SK-N-SH (cell line): ENCODE measurements at regions not wholly inside any gene's neighbourhood (a gene's known extent, or its start where the extent isn't known, plus 50 kb on each side); places are given as distances from the start of the nearest gene placed in this dataset.

Experiments
- CTCF ChIA-PET: fragments of 300-600, 350-600 bp; formaldehyde crosslinking; extraction: SDS; loops from one replicate; lab custom pipeline; 2021; lab: Yijun Ruan, JAX
- POLR2A ChIA-PET: fragments of 350-600 bp; sonication (Branson Sonifier 250); formaldehyde crosslinking; extraction: SDS; loops from one replicate; lab custom pipeline; 2020; ENCODE audit warnings: antibody characterized with exemption, inconsistent platforms; lab: Yijun Ruan, JAX
- DNase-seq: peaks from one replicate; pipeline ENCODE4 v3.0.0; 2012
- H2AFZ ChIP-seq: fragments of 200-600 bp; sonication (generic); 2 replicates; pipeline ENCODE4 v1.8.1; 2016; ENCODE audit warnings: antibody characterized with exemption, mild to moderate bottlenecking, low read depth
- H3F3A ChIP-seq: fragments of 200-600 bp; sonication (generic); replicated peaks from 2 replicates; pipeline ENCODE3; 2016; ENCODE audit warnings: antibody characterized with exemption, mild to moderate bottlenecking; ENCODE audit not compliant: insufficient read depth
- H3K27ac ChIP-seq, 2 experiments: fragments of 200-500 bp in 1 of 2; fragments of 200-600 bp in 1 of 2; sonication (Bioruptor generic) in 1 of 2; sonication (generic), shearing (Covaris generic) in 1 of 2; 2 replicates each; pipeline versions ENCODE4 v1.5.1 to v1.6.1; 2014 to 2016; ENCODE audit warnings: low read depth in 2 of 2, inconsistent platforms in 1 of 2, low read length in 1 of 2, mild to moderate bottlenecking in 1 of 2, mixed read lengths in 1 of 2
- H3K27me3 ChIP-seq: fragments of 200-600 bp; sonication (generic), shearing (Covaris generic); 2 replicates; pipeline ENCODE4 v1.6.1; 2016; ENCODE audit warnings: mixed run types; ENCODE audit not compliant: insufficient read depth
- H3K36me3 ChIP-seq, 2 experiments: fragments of 200-500 bp in 1 of 2; fragments of 200-600 bp in 1 of 2; sonication (Bioruptor generic) in 1 of 2; sonication (generic) in 1 of 2; replicated peaks in 1 of 2; 2 replicates each; pipeline versions ENCODE3 to v1.5.1; 2014 to 2016; ENCODE audit warnings: low read length in 1 of 2, mild to moderate bottlenecking in 1 of 2; ENCODE audit not compliant: insufficient read depth in 2 of 2, control insufficient read depth in 1 of 2
- H3K4me1 ChIP-seq, 2 experiments: fragments of 200-500 bp in 1 of 2; fragments of 200-600 bp in 1 of 2; sonication (Bioruptor generic) in 1 of 2; sonication (generic), shearing (Covaris generic) in 1 of 2; 2 replicates each; pipeline versions ENCODE4 v1.5.1 to v1.6.1; 2014 to 2016; ENCODE audit warnings: low read depth in 1 of 2, low read length in 1 of 2, mixed run types in 1 of 2; ENCODE audit not compliant: insufficient read depth in 2 of 2, control insufficient read depth in 1 of 2
- H3K4me2 ChIP-seq: fragments of 200-600 bp; sonication (generic), shearing (Covaris generic); 2 replicates; pipeline ENCODE4 v1.6.1; 2017; ENCODE audit warnings: mixed run types
- H3K4me3 ChIP-seq, 2 experiments: fragments of 200-500 bp in 1 of 2; fragments of 200-600 bp in 1 of 2; sonication (Bioruptor generic) in 1 of 2; sonication (generic), shearing (Covaris generic) in 1 of 2; 2 replicates each; pipeline versions ENCODE4 v1.5.1 to v1.8.1; 2014 to 2016; ENCODE audit warnings: low read depth in 2 of 2, inconsistent platforms in 1 of 2, low read length in 1 of 2, mild to moderate bottlenecking in 1 of 2, mixed read lengths in 1 of 2, moderate library complexity in 1 of 2
- H3K79me2 ChIP-seq: fragments of 200-600 bp; sonication (generic); 2 replicates; pipeline ENCODE4 v1.8.1; 2017; ENCODE audit warnings: mild to moderate bottlenecking; ENCODE audit not compliant: insufficient read depth
- H3K9ac ChIP-seq: fragments of 200-600 bp; sonication (generic); 2 replicates; pipeline ENCODE4 v1.6.1; 2017; ENCODE audit warnings: mixed run types
- H3K9me2 ChIP-seq: fragments of 200-600 bp; sonication (generic); 2 replicates; pipeline ENCODE4 v1.6.1; 2017; ENCODE audit warnings: mixed run types
- H3K9me3 ChIP-seq: fragments of 200-600 bp; sonication (generic); 2 replicates; pipeline ENCODE4 v1.6.1; 2017; ENCODE audit warnings: mixed run types, mild to moderate bottlenecking, moderate library complexity
- H4K20me1 ChIP-seq: fragments of 200-600 bp; sonication (generic); 2 replicates; pipeline ENCODE4 v1.6.1; 2017; ENCODE audit warnings: mild to moderate bottlenecking, mixed run types; ENCODE audit not compliant: insufficient read depth
- CHD2 ChIP-seq: fragments of 150-350 bp; IDR thresholded peaks from 2 replicates; pipeline ENCODE4 v1.6.1; 2018; ENCODE audit warnings: low read length; ENCODE audit not compliant: partially characterized antibody
- CTCF ChIP-seq: fragments of 200-600 bp; sonication (generic); IDR thresholded peaks from 2 replicates; pipeline ENCODE4 v1.6.1; 2017; ENCODE audit warnings: antibody characterized with exemption, mild to moderate bottlenecking, moderate library complexity
- EP300 ChIP-seq, 2 experiments: IDR thresholded peaks; 2 replicates each; pipeline versions ENCODE4 v1.4.0 to v1.6.1; 2012; ENCODE audit warnings: borderline replicate concordance in 1 of 2, low read depth in 1 of 2, low read length in 1 of 2
- EZH2phosphoT487 ChIP-seq: fragments of 200-600 bp; sonication (generic); IDR thresholded peaks from 2 replicates; pipeline ENCODE4 v1.6.1; 2017; ENCODE audit warnings: low read depth, mixed run types, mild to moderate bottlenecking, antibody characterized with exemption, moderate library complexity, borderline replicate concordance
- FOXM1 ChIP-seq: IDR thresholded peaks from 2 replicates; pipeline ENCODE4 v1.4.0; 2012; ENCODE audit warnings: low read depth, mild to moderate bottlenecking
- GATA2 ChIP-seq: sonication (generic); formaldehyde crosslinking; IDR thresholded peaks from 2 replicates; pipeline ENCODE4 v1.5.0; 2020; ENCODE audit warnings: mild to moderate bottlenecking, missing genetic modification reagents
- IRF3 ChIP-seq: fragments of 150-350 bp; IDR thresholded peaks from 2 replicates; pipeline ENCODE4 v1.6.1; 2016; ENCODE audit warnings: mild to moderate bottlenecking, low read depth, low read length
- NRF1 ChIP-seq: IDR thresholded peaks from 2 replicates; pipeline ENCODE4 v1.6.1; 2012; ENCODE audit warnings: low read depth, mild to moderate bottlenecking, low read length
- POLR2AphosphoS5 ChIP-seq: IDR thresholded peaks from 2 replicates; pipeline ENCODE4 v1.6.1; 2012; ENCODE audit warnings: low read depth, low read length
- RAD21 ChIP-seq: IDR thresholded peaks from 2 replicates; pipeline ENCODE4 v1.6.1; 2012; ENCODE audit warnings: mild to moderate bottlenecking, low read length
- REST ChIP-seq: IDR thresholded peaks from 2 replicates; pipeline ENCODE4 v1.6.1; 2012; ENCODE audit warnings: mild to moderate bottlenecking, low read depth, low read length, moderate library complexity
- RFX5 ChIP-seq: IDR thresholded peaks from 2 replicates; pipeline ENCODE4 v1.6.1; 2012; ENCODE audit warnings: mild to moderate bottlenecking, improper control_type of control experiment, low read length
- USF2 ChIP-seq: fragments of 150-350 bp; IDR thresholded peaks from 2 replicates; pipeline ENCODE4 v1.6.1; 2017; ENCODE audit warnings: antibody characterized with exemption, low read length, low read depth, borderline replicate concordance
- YY1 ChIP-seq: IDR thresholded peaks from 2 replicates; pipeline ENCODE4 v1.4.0; 2012; ENCODE audit warnings: low read depth, mild to moderate bottlenecking
- WGBS: methylation state at CpG from one replicate; pipeline ENCODE4 v1.1.6; 2017; ENCODE audit warnings: low lambda C conversion rate; 5-methylcytosine and 5-hydroxymethylcytosine counted together

GRCh38 chr21:17146426-17146825 lies 366.4 kb upstream of the CXADR start:
- CTCF ChIA-PET = interaction anchor here (0.7 to 0.8 kb wide), 2 partner anchors 15 to 76 kb away, joined by 3 to 4 read pairs; no protein-coding TSS in a partner anchor

GRCh38 chr21:17159697-17160096 lies 353.1 kb upstream of the CXADR start:
- Histone ChIP-seq H3K9me2 (0 out of 2 replicates have a peak, but pooled peaks cover 2% of the 10 kb centered on the region), H3K4me3 (no peak overlapping the region), H2AFZ (no peak overlapping the region), H3K36me3 (no peaks in the 10 kb centered on the region), H3K4me1 (no peaks in the 10 kb centered on the region), H4K20me1 (no peaks in the 10 kb centered on the region), H3K9me3 (no peaks in the 10 kb centered on the region), H3F3A (no peaks in the 10 kb centered on the region), H3K27ac (no peak overlapping the region), H3K27me3 (no peaks in the 10 kb centered on the region), H3K79me2 (no peaks in the 10 kb centered on the region), H3K4me2 (no peak overlapping the region), H3K9ac (no peak overlapping the region)
- no peak for DNase-seq
- WGBS = 26% methylated on average over 2 of the region's 2 CpGs
- POLR2A ChIA-PET = no interaction called here
- CTCF ChIA-PET = no interaction called here
- TF ChIP-seq USF2 (no peak), CHD2 (no peak), EZH2phosphoT487 (no peak), POLR2AphosphoS5 (no peak), YY1 (no peak), GATA2 (CRISPR knock-in tag) (no peak), NRF1 (no peak), RFX5 (no peak)

More at GRCh38 chr21:17146426-17146825, 366.4 kb upstream of the CXADR start:
- H3K9me3 ChIP-seq = peaks cover 5% of the 10 kb centered on the region; the same call in 1 of the 2 replicates
- H3K36me3 ChIP-seq = no peaks in the 10 kb centered on the region
- H3K9ac ChIP-seq = no peak overlapping the region
- POLR2A ChIA-PET = no interaction called here
- H4K20me1 ChIP-seq = no peaks in the 10 kb centered on the region
- H3K4me2 ChIP-seq = no peak overlapping the region
- H3K4me3 ChIP-seq = no peak overlapping the region
- TF ChIP-seq RAD21 (peak; percentile 50), EP300 (IDR thresholded peaks at IDR 0.05; ENCODE audit: borderline replicate concordance in 1 of 2, low read depth in 1 of 2, low read length in 1 of 2) (no peak)
- H3K27me3 ChIP-seq = no peaks in the 10 kb centered on the region
- H2AFZ ChIP-seq = no peak overlapping the region
- no peaks in the 10 kb centered on the region for H3K4me1 ChIP-seq
- no peaks in the 10 kb centered on the region; the same call in 1 of the 2 replicates for H3K9me2 ChIP-seq
- DNase-seq = no peak
- 55% methylated on average over 5 of the region's 5 CpGs for WGBS
- no peaks in the 10 kb centered on the region for H3F3A ChIP-seq
- no peak overlapping the region for H3K27ac ChIP-seq
- H3K79me2 ChIP-seq = no peaks in the 10 kb centered on the region

GRCh38 chr21:17185674-17186073 lies 327.2 kb upstream of the CXADR start:
- no peak overlapping the region for H3K9ac ChIP-seq
- no peaks in the 10 kb centered on the region for H3K9me3 ChIP-seq
- H3K4me3 ChIP-seq = no peak overlapping the region
- H3K9me2 ChIP-seq = no peaks in the 10 kb centered on the region
- ChIA-PET CTCF (no interaction called here), POLR2A (no interaction called here)
- no peaks in the 10 kb centered on the region for H3F3A ChIP-seq
- no peaks in the 10 kb centered on the region for H4K20me1 ChIP-seq
- no peak for DNase-seq
- no peaks in the 10 kb centered on the region for H3K27me3 ChIP-seq
- no peaks in the 10 kb centered on the region for H3K79me2 ChIP-seq
- no peak overlapping the region for H3K27ac ChIP-seq
- H2AFZ ChIP-seq = no peak overlapping the region
- no peak overlapping the region for H3K4me2 ChIP-seq
- H3K36me3 ChIP-seq = no peaks in the 10 kb centered on the region
- 14% methylated on average over 3 of the region's 3 CpGs for WGBS
- no peaks in the 10 kb centered on the region for H3K4me1 ChIP-seq
- TF ChIP-seq CHD2 (no peak), CTCF (no peak), YY1 (no peak), FOXM1 (no peak), REST (no peak), IRF3 (no peak), NRF1 (no peak), EZH2phosphoT487 (no peak)
